Endothelial cell of umbilical vein (primary cell): ENCODE measurements at regions not wholly inside any gene's neighbourhood (a gene's known extent, or its start where the extent isn't known, plus 50 kb on each side); places are given as distances from the start of the nearest gene placed in this dataset.

Source experiments
- BruUV-seq: library from RNA; stranded (reverse); fragments of 400-500 nt; replicated peaks from 2 replicates; lab custom pipeline; 2021; lab: Mats Ljungman, UMichigan
- CTCF ChIA-PET: fragments of 300-600, 350-600 bp; sonication (Branson Sonifier 250); formaldehyde crosslinking; loops from one replicate; lab custom pipeline; 2021; ENCODE audit warnings: antibody characterized with exemption, inconsistent platforms; lab: Charles Lee
- POLR2A ChIA-PET: fragments of 300-600, 350-600 bp; sonication (Branson Sonifier 250); formaldehyde crosslinking; loops from one replicate; lab custom pipeline; 2021; ENCODE audit warnings: antibody characterized with exemption, inconsistent platforms; lab: Charles Lee
- DNase-seq: peaks from one replicate; pipeline ENCODE4 v3.0.0-alpha.2; 2011; ENCODE audit warnings: low read depth, low spot score
- FAIRE-seq: peaks from 2 replicates; lab custom pipeline; 2011; peaks lifted over from hg19 to GRCh38; lab: Jason Lieb, UNC
- H2AFZ ChIP-seq: 2 replicates; pipeline ENCODE4 v1.6.0; 2012; ENCODE audit warnings: low read depth, low read length, control low read depth, inconsistent platforms
- H3K27ac ChIP-seq: 2 replicates; pipeline ENCODE4 v1.5.1; 2011; ENCODE audit warnings: low read depth, mild to moderate bottlenecking, control low read depth, low read length, moderate library complexity; ENCODE audit not compliant: insufficient read depth
- H3K27me3 ChIP-seq, 2 experiments: 2 replicates each; pipeline versions ENCODE4 v1.6.0 to v1.6.1; 2011; ENCODE audit warnings: low read length in 2 of 2, mixed read lengths in 1 of 2; ENCODE audit not compliant: control insufficient read depth in 2 of 2, insufficient read depth in 2 of 2
- H3K36me3 ChIP-seq, 2 experiments: 2 replicates in 1 of 2; 3 replicates in 1 of 2; pipeline ENCODE4 v1.5.1; 2011; ENCODE audit warnings: low read length in 2 of 2, mild to moderate bottlenecking in 1 of 2, moderate library complexity in 1 of 2; ENCODE audit not compliant: control insufficient read depth in 2 of 2, insufficient read depth in 2 of 2; ENCODE audit errors: extremely low read depth in 1 of 2
- H3K4me1 ChIP-seq: 3 replicates; pipeline ENCODE4 v1.5.1; 2011; ENCODE audit warnings: mild to moderate bottlenecking, low read length; ENCODE audit not compliant: control insufficient read depth, insufficient read depth; ENCODE audit errors: extremely low read depth
- H3K4me2 ChIP-seq: 2 replicates; pipeline ENCODE4 v1.6.1; 2011; ENCODE audit warnings: low read length, control low read depth, mixed read lengths; ENCODE audit not compliant: insufficient read depth
- H3K4me3 ChIP-seq, 3 experiments: fragments of 200-600 bp in 1 of 3; sonication (generic), shearing (Covaris generic) in 1 of 3; replicated peaks in 1 of 3; 2 replicates each; pipeline ENCODE4 v1.5.1; 2011 to 2016; ENCODE audit warnings: control low read depth in 3 of 3, low read length in 3 of 3, mild to moderate bottlenecking in 2 of 3, inconsistent platforms in 1 of 3, low read depth in 1 of 3, moderate library complexity in 1 of 3; ENCODE audit not compliant: insufficient read depth in 1 of 3
- H3K79me2 ChIP-seq: 2 replicates; pipeline ENCODE4 v1.6.0; 2012; ENCODE audit warnings: low read length, inconsistent platforms; ENCODE audit not compliant: control insufficient read depth, insufficient read depth
- H3K9ac ChIP-seq: replicated peaks from 2 replicates; pipeline ENCODE3; 2011; ENCODE audit warnings: low read length, control low read depth; ENCODE audit not compliant: insufficient read depth; ENCODE audit errors: extremely low read depth
- H3K9me1 ChIP-seq: replicated peaks from 3 replicates; pipeline ENCODE4 v1.6.0; 2011; ENCODE audit warnings: mild to moderate bottlenecking, low read length; ENCODE audit not compliant: control insufficient read depth, insufficient read depth; ENCODE audit errors: extremely low read depth
- H3K9me3 ChIP-seq: replicated peaks from 2 replicates; pipeline ENCODE4 v1.5.1; 2012; ENCODE audit warnings: low read length, inconsistent platforms; ENCODE audit not compliant: control insufficient read depth, insufficient read depth
- H4K20me1 ChIP-seq: replicated peaks from 2 replicates; pipeline ENCODE3; 2011; ENCODE audit warnings: mild to moderate bottlenecking, low read length; ENCODE audit not compliant: control insufficient read depth, insufficient read depth; ENCODE audit errors: extremely low read depth
- EZH2 ChIP-seq: IDR thresholded peaks from 2 replicates; pipeline ENCODE4 v1.6.1; 2012; ENCODE audit warnings: borderline replicate concordance, low read depth, mild to moderate bottlenecking, moderate library complexity, low read length, inconsistent platforms; ENCODE audit not compliant: severe bottlenecking
- FOS ChIP-seq: IDR thresholded peaks from 2 replicates; pipeline ENCODE4 v1.6.1; 2011; ENCODE audit warnings: mild to moderate bottlenecking, low read length, moderate library complexity, borderline replicate concordance; ENCODE audit not compliant: insufficient read depth
- GATA2 ChIP-seq: IDR thresholded peaks from 2 replicates; pipeline ENCODE4 v1.7.0; 2011; ENCODE audit warnings: low read depth, mild to moderate bottlenecking, moderate library complexity, mixed read lengths, low read length; ENCODE audit not compliant: insufficient read length, insufficient read depth
- JUN ChIP-seq: IDR thresholded peaks from 2 replicates; pipeline ENCODE4 v1.6.1; 2011; ENCODE audit warnings: borderline replicate concordance, low read depth; ENCODE audit not compliant: insufficient read length, insufficient read depth
- MYC ChIP-seq: IDR thresholded peaks from one replicate; pipeline ENCODE4 v1.6.1; 2011; ENCODE audit warnings: mild to moderate bottlenecking, low read depth, low read length
- POLR2A ChIP-seq: IDR thresholded peaks from 2 replicates; pipeline ENCODE4 v1.6.1; 2012; ENCODE audit warnings: low read depth, mild to moderate bottlenecking, control low read depth, low read length
- POLR2AphosphoS5 ChIP-seq: IDR thresholded peaks from 2 replicates; pipeline ENCODE4 v1.6.1; 2012; ENCODE audit warnings: low read depth, mild to moderate bottlenecking, control low read depth, low read length, moderate library complexity; ENCODE audit not compliant: insufficient read depth
- dilution Hi-C: fragments of 300-500 bp; cut with MboI; formaldehyde crosslinking; loops from one replicate; pipeline ENCODE4 v1.15.0; 2019; ENCODE audit warnings: low sequenced_read_pairs; ENCODE audit not compliant: extremely low pct_ligation_motif_present
- intact Hi-C: fragments of 100-400 bp; cut with micrococcal nuclease; formaldehyde crosslinking; loops from one replicate; pipeline ENCODE4 v1.10.0; 2022
- TF ChIP-seq, protein P1 (sequence below), 2 donors: IDR thresholded peaks; 1 replicate in 1 of 2; 2 replicates in 1 of 2; pipeline ENCODE4 v1.5.1; 2011; ENCODE audit warnings: low read length in 2 of 2, mild to moderate bottlenecking in 2 of 2, moderate library complexity in 2 of 2, control low read depth in 1 of 2, inconsistent platforms in 1 of 2, low read depth in 1 of 2; ENCODE audit not compliant: insufficient read depth in 1 of 2; ENCODE audit errors: extremely low read depth in 1 of 2
- TF ChIP-seq, protein P2 (sequence below): IDR thresholded peaks from 2 replicates; pipeline ENCODE4 v1.6.1; 2011; ENCODE audit not compliant: insufficient read depth, insufficient read length

DNA sequence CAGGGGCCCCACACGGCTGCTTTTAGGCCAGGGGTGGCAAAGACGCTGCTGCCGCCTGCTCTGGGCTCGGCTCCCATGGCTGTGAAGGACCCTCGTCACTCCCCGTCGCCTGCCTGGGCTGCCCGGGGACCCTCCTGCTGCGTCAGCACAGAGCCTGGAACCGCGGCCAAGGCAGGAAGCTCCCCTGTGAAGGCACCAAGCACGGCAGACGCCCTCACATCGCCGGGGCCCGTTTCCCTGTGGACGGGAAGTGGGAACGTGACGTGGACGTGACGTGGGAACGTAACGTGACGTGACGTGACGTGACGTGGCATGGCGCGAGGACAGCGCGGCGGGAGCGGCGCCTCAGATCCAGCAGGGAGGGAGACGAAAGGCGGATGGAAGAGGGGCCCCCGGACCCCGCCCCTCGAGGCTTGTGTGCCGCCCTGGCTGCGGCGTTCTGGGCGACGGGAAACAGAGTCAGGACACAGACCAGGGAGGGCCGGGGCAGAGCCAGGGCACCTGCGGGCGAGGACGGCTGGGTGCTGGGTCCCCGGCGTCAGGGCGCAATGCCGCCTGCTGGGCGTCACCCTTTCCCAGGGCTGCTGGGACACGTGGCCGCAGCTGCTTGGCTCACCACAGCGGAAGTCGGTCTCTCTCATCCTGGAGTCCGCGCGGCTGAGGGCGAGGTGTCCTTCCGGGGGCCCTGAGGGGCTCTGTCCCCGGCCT lies 53.1 kb downstream of the MRPL36 start:
- TF ChIP-seq, protein P1, sequence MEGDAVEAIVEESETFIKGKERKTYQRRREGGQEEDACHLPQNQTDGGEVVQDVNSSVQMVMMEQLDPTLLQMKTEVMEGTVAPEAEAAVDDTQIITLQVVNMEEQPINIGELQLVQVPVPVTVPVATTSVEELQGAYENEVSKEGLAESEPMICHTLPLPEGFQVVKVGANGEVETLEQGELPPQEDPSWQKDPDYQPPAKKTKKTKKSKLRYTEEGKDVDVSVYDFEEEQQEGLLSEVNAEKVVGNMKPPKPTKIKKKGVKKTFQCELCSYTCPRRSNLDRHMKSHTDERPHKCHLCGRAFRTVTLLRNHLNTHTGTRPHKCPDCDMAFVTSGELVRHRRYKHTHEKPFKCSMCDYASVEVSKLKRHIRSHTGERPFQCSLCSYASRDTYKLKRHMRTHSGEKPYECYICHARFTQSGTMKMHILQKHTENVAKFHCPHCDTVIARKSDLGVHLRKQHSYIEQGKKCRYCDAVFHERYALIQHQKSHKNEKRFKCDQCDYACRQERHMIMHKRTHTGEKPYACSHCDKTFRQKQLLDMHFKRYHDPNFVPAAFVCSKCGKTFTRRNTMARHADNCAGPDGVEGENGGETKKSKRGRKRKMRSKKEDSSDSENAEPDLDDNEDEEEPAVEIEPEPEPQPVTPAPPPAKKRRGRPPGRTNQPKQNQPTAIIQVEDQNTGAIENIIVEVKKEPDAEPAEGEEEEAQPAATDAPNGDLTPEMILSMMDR (IDR thresholded peaks at IDR 0.05; ENCODE audit: extremely low read depth in 1 of 2, insufficient read depth in 1 of 2, low read depth in 1 of 2, low read length in 2 of 2), result no peak
- TF ChIP-seq MYC (no peak), JUN (no peak), FOS (no peak), EZH2 (no peak), GATA2 (no peak), POLR2AphosphoS5 (no peak), POLR2A (no peak)
- TF ChIP-seq, protein P2, sequence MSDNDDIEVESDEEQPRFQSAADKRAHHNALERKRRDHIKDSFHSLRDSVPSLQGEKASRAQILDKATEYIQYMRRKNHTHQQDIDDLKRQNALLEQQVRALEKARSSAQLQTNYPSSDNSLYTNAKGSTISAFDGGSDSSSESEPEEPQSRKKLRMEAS, result no peak
- no peak for FAIRE-seq
- dilution Hi-C loops (no loop called here), intact Hi-C loops (no loop called here)
- no peak overlapping the region for H2AFZ ChIP-seq
- no peaks in the 10 kb centered on the region for H3K9me1 ChIP-seq
- H3K4me3 ChIP-seq, result no peak overlapping the region
- no peak for DNase-seq
- BruUV-seq, result no TSS peak
- H3K27ac ChIP-seq, result no peak overlapping the region
- no peaks in the 10 kb centered on the region for H3K4me1 ChIP-seq
- no peaks in the 10 kb centered on the region for H4K20me1 ChIP-seq
- no peaks in the 10 kb centered on the region for H3K27me3 ChIP-seq
- POLR2A ChIA-PET, result no interaction called here
- H3K9ac ChIP-seq, result no peak overlapping the region
- H3K9me3 ChIP-seq, result no peaks in the 10 kb centered on the region
- H3K36me3 ChIP-seq, result no peaks in the 10 kb centered on the region
- CTCF ChIA-PET, result no interaction called here
- H3K79me2 ChIP-seq, result no peaks in the 10 kb centered on the region
- no peak overlapping the region for H3K4me2 ChIP-seq
